ENCODE measurements at regions not wholly inside any gene's neighbourhood (a gene's known extent, or its start where the extent isn't known, plus 50 kb on each side); places are given as distances from the start of the nearest gene placed in this dataset.

- 60% methylated on average over 1 of the region's 5 CpGs for WGBS (ENCODE audit: insufficient coverage)
- Histone ChIP-seq H3K27me3 (ENCODE audit: control insufficient read depth in 2 of 2, insufficient read depth in 2 of 2, low read length in 2 of 2) (no peaks in the 10 kb centered on the region), H3K4me2 (replicated peaks; ENCODE audit: extremely low read depth, low read length, poor library complexity, severe bottlenecking) (no peak overlapping the region), H3K79me2 (ENCODE audit: insufficient read depth, low read length) (no peaks in the 10 kb centered on the region), H3K4me1 (ENCODE audit: control insufficient read depth in 1 of 2, insufficient read depth in 2 of 2, low read length in 2 of 2) (no peaks in the 10 kb centered on the region), H3K36me3 (replicated peaks in 1 of 2; ENCODE audit: control insufficient read depth in 1 of 2, insufficient read depth in 2 of 2, low read length in 2 of 2) (no peaks in the 10 kb centered on the region), H3K4me3 (replicated peaks in 1 of 3; ENCODE audit: low read depth in 2 of 3, low read length in 3 of 3) (no peak overlapping the region), H4K20me1 (ENCODE audit: insufficient read depth, low read length) (no peaks in the 10 kb centered on the region), H3K9me3 (replicated peaks in 1 of 2; ENCODE audit: control insufficient read depth in 1 of 2, insufficient read depth in 1 of 2, low read length in 2 of 2) (no peaks in the 10 kb centered on the region), H2AFZ (ENCODE audit: insufficient read depth, low read depth, low read length, poor library complexity, severe bottlenecking) (no peak overlapping the region), H3K27ac (ENCODE audit: low read depth in 1 of 2, low read length in 2 of 2) (no peak overlapping the region), H3K9ac (ENCODE audit: insufficient read depth, low read length, poor library complexity, severe bottlenecking) (no peak overlapping the region)
- Mint-ChIP-seq H3K4me1 (no peaks in the 10 kb centered on the region), H3K36me3 (no peaks in the 10 kb centered on the region), H3K27me3 (ENCODE audit: low read depth in 3 of 3) (peaks cover 0 to 2% (median 2%) of the 10 kb centered on the region in 3 donors), H3K4me3 (no peak overlapping the region), H3K9me3 (peaks cover 0 to 2% (median 0%) of the 10 kb centered on the region in 7 donors), H3K27ac (no peak overlapping the region)
- intact Hi-C loops (cut with micrococcal nuclease) = no loop called here
- no peak for DNase-seq
- TF ChIP-seq, protein P1, sequence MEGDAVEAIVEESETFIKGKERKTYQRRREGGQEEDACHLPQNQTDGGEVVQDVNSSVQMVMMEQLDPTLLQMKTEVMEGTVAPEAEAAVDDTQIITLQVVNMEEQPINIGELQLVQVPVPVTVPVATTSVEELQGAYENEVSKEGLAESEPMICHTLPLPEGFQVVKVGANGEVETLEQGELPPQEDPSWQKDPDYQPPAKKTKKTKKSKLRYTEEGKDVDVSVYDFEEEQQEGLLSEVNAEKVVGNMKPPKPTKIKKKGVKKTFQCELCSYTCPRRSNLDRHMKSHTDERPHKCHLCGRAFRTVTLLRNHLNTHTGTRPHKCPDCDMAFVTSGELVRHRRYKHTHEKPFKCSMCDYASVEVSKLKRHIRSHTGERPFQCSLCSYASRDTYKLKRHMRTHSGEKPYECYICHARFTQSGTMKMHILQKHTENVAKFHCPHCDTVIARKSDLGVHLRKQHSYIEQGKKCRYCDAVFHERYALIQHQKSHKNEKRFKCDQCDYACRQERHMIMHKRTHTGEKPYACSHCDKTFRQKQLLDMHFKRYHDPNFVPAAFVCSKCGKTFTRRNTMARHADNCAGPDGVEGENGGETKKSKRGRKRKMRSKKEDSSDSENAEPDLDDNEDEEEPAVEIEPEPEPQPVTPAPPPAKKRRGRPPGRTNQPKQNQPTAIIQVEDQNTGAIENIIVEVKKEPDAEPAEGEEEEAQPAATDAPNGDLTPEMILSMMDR (IDR thresholded peaks at IDR 0.05) = no peak
These were observed 162.1 kb upstream of the TBX18 start for GRCh38 chr6:84926189-84927155.

DNA sequence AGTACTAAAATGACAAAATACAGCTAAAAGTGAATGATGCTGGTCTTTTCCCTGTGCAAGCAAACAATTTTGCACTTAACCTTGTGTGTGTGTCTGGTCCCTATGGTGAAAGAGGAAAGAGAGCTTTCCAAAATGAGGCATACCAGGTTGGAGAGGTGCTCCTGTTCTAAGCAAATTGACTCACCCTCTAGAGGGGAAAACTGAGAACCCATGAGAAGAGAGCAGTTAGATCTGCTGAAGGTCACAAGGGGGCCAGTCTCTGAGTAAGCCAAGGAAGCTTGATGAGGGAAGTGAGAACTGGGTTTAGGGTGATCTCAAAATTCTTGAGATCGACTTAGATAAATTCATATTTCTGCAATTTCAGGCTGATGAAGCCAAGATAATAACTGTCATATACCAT lies 157.5 kb upstream of the TBX18 start:
- intact Hi-C loops (cut with micrococcal nuclease) = no loop called here
- peaks cover 0 to 2% (median 0%) of the 10 kb centered on the region in 3 donors for H3K27me3 Mint-ChIP-seq (ENCODE audit: low read depth in 3 of 3)

More for the DNA sequence above, 157.5 kb upstream of the TBX18 start:
- no peak for DNase-seq
- TF ChIP-seq, protein P1 (IDR thresholded peaks at IDR 0.05) = no peak
- peaks cover 0 to 2% (median 0%) of the 10 kb centered on the region in 7 donors for H3K9me3 Mint-ChIP-seq
- no peak overlapping the region for H3K4me3 Mint-ChIP-seq
- no peak overlapping the region for H3K9ac ChIP-seq (ENCODE audit: insufficient read depth, low read length, poor library complexity, severe bottlenecking)
- H3K4me2 ChIP-seq (replicated peaks; ENCODE audit: extremely low read depth, low read length, poor library complexity, severe bottlenecking) = no peak overlapping the region
- H3K27me3 ChIP-seq (ENCODE audit: control insufficient read depth in 2 of 2, insufficient read depth in 2 of 2, low read length in 2 of 2) = no peaks in the 10 kb centered on the region
- no peaks in the 10 kb centered on the region for H3K9me3 ChIP-seq (replicated peaks in 1 of 2; ENCODE audit: control insufficient read depth in 1 of 2, insufficient read depth in 1 of 2, low read length in 2 of 2)
- no CpG with 5 or more reads among the region's 1 CpG for WGBS (ENCODE audit: insufficient coverage)
- H3K4me3 ChIP-seq (replicated peaks in 1 of 3; ENCODE audit: low read depth in 2 of 3, low read length in 3 of 3) = no peak overlapping the region
- H3K4me1 Mint-ChIP-seq = no peaks in the 10 kb centered on the region
- H3K36me3 ChIP-seq (replicated peaks in 1 of 2; ENCODE audit: control insufficient read depth in 1 of 2, insufficient read depth in 2 of 2, low read length in 2 of 2) = no peaks in the 10 kb centered on the region
- no peak overlapping the region for H3K27ac ChIP-seq (ENCODE audit: low read depth in 1 of 2, low read length in 2 of 2)
- no peaks in the 10 kb centered on the region for H3K36me3 Mint-ChIP-seq
- no peaks in the 10 kb centered on the region for H4K20me1 ChIP-seq (ENCODE audit: insufficient read depth, low read length)
- H3K27ac Mint-ChIP-seq = no peak overlapping the region
- H3K4me1 ChIP-seq (ENCODE audit: control insufficient read depth in 1 of 2, insufficient read depth in 2 of 2, low read length in 2 of 2) = no peaks in the 10 kb centered on the region
- H3K79me2 ChIP-seq (ENCODE audit: insufficient read depth, low read length) = no peaks in the 10 kb centered on the region
- H2AFZ ChIP-seq (ENCODE audit: insufficient read depth, low read depth, low read length, poor library complexity, severe bottlenecking) = no peak overlapping the region

Data from CD14-positive monocyte (primary cell).